Upper lobe of left lung (tissue), 4 donors: ENCODE measurements at regions not wholly inside any gene's neighbourhood (a gene's known extent, or its start where the extent isn't known, plus 50 kb on each side); places are given as distances from the start of the nearest gene placed in this dataset.

ENCODE experiments used
- CTCF ChIP-seq, 6 experiments: fragments of 450-650 bp in 4 of 6; fragments of 200-600 bp in 2 of 6; sonication (generic) in 2 of 6; IDR thresholded peaks; one replicate each; pipeline ENCODE4 v1.5.1; 2016 to 2019; ENCODE audit warnings: antibody characterized with exemption in 6 of 6
- EP300 ChIP-seq, 4 donors: sonication (generic); formaldehyde crosslinking; IDR thresholded peaks; one replicate each; pipeline ENCODE4 v1.5.1; 2017; ENCODE audit warnings: antibody characterized with exemption in 4 of 4, control low read depth in 2 of 4
- POLR2AphosphoS5 ChIP-seq, 2 donors: sonication (generic); formaldehyde crosslinking; IDR thresholded peaks; one replicate each; pipeline ENCODE4 v1.5.1; 2017; ENCODE audit warnings: antibody characterized with exemption in 2 of 2

GRCh38 chr2:114192362-114192761 is 250.1 kb upstream of the DPP10 start:
- no peak for TF ChIP-seq CTCF (IDR thresholded peaks at IDR 0.05)
- no peak for TF ChIP-seq EP300 (IDR thresholded peaks at IDR 0.05)
- no peak for TF ChIP-seq POLR2AphosphoS5 (IDR thresholded peaks at IDR 0.05)
